DMS79 (cell line): ENCODE measurements at regions not wholly inside any gene's neighbourhood (a gene's known extent, or its start where the extent isn't known, plus 50 kb on each side); places are given as distances from the start of the nearest gene placed in this dataset.

Experiments used
- DNase-seq: peaks from one replicate; lab custom pipeline; 2025; lab: John Stamatoyannopoulos, UW

DNA sequence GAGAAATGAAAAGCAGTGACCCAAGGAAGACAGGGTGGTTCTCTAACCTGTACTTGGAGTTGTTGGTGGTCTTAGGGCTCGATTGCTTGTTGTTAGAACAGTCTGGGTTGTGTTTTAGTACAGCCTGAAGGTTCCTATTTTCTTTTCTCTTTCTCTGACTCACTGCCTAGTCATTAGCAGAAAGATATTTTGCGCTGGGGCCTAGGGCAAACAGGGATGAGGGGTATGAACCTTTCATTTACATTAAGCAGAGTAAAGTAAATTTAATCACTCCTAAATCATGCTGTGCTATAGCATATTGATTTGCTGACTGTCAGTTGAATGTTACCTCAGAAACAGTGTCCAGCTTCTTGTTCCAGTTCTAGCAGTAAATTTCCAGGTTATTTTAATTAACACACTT lies 197.2 kb downstream of the RWDD3 start:
- DNase-seq, result no peak

DNA sequence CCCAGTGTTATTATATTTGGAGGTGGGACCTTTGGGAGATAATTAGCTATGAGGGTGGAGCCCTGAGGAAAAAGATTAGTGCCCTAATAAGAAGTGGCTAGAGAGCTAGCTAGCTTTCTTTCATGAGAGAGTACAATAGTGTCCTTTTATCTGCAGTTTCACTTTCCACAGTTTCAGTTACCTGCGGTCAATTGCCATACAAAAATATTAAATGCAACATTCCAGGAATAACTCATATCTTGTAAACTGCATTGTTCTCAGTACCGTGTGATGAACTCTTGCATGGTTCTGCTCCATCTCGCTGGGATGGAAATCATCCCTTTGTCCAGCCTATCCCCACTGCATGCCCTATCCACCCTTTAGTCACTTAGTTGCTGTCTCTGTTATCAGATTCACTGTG lies 201.6 kb downstream of the RWDD3 start:
- no peak for DNase-seq

DNA sequence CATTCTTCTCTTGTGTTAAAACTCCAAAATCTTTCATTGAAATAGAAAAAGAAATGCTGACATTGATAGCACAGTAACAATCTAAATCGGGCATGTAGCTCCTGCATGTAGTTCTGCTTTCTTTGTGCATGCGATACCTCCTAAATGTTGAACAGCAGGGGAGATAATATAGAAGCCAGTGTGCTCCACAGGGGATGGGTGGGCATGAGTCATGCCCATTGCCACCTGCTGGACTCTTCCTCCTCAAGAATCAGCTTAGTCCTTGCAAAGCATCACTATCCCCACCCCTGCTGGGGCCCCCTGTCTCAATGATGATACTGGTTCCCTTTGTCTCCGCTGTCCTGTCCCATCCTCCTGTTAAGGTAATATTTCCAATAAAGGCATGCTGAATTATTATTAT lies 203.0 kb downstream of the RWDD3 start:
- DNase-seq, result no peak

DNA sequence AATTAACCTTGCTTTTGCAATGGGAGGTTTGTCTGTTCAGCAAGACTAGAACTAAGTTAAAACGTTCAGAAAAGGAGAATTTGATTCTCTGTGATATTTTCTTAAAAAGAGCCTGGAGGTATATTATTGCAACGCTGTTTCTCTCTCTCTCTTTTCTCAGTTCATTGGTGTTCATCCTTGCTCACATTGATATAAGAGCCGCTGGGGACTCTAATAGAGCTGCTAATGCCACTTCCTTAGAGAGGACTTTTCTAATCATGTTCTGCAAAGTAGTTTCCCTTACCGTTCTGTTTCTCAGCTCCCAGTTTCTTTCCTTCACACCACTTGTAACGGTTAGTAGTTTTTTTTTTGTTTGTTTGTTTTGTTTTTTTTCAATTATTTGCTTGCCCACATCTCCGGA lies 203.8 kb downstream of the RWDD3 start:
- DNase-seq, result no peak

DNA sequence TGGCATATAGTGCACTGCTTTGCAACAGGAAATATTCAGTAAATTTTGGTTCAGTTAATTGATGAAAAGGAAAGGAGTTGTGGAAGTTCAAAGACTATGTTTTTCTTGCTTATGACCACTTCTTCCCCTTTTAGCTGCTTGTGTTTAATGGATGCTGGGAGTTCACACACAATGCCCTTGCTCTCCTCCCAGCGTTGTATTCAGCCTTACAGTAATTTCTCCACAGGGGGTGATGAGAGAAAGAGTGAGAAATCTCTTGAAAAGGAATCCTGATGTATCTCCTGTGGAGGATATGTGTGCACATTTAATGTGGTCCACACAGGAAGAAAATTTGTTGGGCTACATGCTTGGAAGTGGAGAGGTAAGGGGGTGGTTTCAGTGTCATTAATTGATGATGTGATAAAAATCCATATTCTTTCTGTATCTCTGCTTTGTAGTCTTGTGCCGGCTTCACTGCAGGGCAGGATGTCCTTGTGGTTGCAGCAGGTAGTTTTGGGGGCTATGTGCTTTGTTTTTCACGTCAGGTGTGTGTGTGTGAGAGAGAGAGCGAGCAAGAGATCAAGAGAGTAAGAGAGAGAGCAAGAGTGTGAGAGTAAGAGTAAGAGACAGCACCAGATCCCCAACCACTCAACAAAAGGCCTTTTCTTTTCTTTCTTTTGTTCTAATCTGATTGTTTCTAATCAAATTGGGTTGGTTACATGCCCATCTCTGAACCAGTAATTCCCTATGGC lies 204.4 kb downstream of the RWDD3 start:
- DNase-seq, result no peak

DNA sequence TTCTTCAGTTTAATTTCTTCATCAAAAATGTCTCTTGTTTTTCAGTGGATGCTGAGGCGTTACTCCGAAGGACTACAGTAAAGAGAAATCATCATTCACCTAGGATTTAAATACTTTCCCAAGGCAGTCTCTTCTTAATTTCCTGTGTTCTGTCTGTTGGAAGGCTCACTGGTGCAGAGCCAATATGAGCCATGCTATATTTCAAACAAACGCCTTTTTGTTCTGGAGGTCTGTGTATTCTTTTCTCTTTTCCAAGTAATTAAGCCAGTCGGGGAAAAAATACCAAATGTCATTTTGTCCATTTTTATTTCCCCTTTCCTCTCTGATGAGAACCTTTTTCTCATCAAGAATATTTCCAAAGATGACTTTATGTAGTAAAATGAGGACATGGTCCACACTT lies 206.5 kb downstream of the RWDD3 start:
- no peak for DNase-seq

DNA sequence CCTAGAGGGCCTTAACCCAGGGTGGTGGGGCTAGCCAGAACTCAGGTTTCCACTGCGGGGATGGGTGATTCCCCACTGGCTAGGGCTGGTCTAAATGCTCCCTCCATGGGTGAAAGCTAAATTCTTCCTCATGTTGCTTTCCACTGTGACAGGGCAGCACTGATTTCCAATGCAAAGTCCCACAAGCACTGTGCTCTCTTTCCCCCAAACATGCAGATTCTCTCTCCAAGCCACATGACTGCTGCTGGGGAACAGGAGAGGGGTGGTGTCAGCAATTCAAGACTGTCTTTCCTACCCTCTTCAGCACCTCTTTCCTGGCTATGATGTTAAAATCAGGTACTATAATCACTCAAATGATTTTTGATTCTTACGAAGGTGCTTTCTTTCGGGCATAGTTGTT lies 215.5 kb downstream of the RWDD3 start:
- no peak for DNase-seq

DNA sequence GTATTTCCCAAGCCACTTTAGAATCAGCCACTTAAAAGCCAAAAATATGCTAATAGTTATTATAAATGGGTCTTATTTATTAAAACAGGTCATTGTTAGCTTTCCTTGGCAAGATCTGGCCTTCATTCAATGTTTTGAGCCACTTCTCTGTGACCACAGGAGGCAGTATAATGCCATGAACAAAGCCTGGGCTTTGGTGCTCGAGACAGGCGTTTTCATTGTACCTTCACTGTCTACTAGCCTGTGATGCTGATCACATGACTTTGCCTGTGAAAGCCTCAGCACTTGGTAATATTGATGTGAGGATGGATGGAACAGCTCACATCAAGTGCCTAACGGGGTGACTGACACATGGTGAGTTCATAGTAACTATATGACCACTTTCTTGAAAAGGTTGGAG lies 217.0 kb downstream of the RWDD3 start:
- DNase-seq, result no peak

DNA sequence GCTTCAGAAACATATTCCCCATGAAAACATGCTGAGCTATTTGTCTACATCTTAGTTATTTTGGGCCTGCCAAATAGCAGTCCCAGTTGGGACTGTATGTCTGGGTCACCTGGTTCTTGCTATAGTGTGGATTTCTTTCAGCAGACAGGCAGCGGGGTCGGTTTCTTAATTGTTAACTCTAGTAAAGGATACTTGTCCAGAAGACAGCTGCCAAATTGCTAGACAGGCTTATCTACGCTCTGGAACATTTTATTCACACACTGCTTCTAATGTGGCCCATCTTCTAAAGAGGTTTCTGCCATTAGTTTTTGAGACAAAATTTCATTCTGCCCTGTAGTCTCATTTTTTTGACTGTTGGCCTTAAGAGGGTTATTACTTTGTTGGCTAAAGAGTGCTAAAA lies 217.9 kb downstream of the RWDD3 start:
- DNase-seq, result no peak

DNA sequence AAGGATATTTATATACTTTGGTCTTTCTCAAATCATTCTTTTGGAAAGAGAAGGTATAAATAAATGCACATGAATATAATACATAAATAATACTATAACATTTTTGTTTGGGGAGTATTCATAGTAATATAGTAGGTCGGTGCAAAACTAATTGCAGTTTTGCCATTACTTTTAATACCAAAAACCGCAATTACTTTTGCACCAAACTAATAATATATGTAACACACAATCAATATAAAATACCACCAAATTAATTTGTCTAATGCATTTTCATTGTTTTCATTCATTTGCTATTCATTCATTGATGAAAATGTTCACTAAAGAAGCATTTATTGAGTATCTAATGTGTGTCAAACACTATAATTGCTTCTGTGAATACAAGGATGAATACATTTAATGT lies 219.0 kb downstream of the RWDD3 start:
- DNase-seq, result no peak

DNA sequence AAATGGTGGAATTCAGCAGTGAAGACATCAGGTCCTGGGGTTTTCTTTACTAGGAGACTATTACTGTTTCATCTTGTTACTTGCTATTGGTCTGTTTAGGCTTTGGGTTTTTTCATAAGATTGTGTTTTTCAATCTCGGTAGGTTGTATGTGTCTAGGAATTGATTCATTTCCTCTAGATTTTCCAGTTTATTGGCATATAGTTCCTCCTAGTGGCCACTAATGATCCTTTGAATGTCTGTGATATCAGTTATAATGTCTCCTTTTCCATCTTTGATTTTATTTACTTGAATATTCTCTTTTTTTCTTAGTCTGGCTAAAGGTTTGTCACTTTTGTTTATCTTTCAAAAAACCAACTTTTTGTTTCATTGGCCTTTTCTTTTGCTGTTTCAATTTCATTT lies 233.0 kb downstream of the RWDD3 start:
- no peak for DNase-seq

DNA sequence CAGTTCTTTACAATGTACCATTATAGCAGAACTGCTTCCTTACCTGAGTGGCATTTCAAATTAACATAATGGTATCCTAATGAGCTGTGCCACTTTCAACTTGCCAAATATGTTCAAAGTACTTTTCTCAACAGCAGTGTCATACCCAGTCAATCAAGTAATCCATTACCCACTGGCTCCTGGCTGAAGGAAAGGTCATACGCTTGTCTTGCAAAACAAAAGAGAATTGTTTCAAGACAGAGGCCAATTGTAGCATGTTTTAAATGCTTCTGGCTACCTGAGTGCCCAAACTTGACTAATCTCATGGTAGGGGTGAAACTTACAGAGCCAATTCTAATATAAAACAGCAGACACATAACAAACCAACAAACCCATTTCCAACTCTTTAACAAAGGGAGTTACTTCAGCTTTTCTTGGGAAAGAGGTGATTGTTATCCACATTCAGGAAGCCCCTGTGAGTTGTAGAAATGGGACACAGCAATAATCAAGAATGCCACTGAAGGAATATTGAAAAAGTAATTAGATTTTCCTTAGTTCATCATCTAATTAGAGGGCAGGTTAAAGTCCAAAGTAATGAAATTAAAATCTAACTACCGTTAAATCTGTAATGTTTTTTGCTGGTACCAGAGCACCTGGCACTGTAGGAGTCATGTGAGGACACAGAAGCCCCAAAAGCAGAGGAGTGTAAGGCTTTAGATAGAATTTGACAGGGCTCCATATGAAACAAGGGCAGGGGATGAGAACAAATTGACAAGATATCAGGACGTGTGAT lies 241.9 kb downstream of the RWDD3 start:
- no peak for DNase-seq

DNA sequence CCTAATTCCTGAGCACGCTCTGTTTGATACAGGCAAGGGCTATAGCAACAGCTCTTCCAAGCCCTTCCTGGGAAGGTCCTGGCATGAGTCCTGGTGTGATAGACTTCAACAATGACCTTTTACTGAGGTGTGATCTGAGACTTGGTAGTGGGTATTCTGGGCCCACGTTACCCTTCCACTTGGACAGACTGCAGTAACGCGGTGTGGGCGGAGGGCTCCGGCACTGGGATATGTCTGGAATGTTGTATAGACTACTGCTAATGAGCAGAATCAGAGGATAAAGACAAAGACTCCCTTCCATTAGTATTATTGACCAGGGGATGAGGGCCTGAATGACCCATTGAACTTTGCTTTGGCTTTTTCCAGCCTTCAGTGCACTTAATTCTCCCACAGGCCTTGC lies 262.3 kb downstream of the RWDD3 start:
- no peak for DNase-seq

DNA sequence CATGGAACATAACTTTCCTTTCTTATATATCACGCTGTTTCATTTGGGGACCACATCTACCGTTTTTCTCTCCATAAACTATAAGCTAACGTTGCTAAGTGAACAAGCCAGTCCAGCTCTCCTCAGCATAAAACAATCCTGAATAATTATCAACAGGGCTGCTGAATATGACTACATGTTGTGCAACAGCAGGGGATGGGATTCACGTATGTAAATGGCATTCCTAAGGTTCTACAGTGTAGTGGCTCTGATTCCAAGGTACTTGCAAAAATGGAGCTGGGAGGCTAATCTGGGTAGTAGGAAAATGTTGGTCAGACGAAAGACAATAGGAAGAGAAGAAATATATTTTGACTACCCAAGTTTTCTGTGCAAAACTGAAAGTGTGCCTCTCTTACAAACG lies 262.8 kb downstream of the RWDD3 start:
- no peak for DNase-seq

DNA sequence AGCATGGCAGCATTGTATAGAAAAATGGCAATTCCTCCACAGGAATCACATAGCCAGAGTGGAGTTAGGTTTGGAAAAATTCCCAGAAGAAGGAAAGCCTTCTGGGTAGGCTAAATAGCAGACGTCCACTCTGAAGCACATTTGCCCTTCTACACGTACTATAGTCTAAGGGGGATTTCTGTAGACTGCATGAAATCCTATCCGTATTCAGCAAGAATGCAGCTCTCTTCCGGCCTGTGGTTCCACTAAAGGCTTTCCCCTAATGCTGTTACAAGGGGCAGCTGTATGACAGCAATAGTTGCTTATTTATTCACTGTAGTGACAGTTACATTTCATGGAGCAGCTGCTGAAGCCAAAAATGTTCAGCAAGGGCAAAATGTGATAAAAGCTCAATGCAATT lies 263.6 kb downstream of the RWDD3 start:
- no peak for DNase-seq

DNA sequence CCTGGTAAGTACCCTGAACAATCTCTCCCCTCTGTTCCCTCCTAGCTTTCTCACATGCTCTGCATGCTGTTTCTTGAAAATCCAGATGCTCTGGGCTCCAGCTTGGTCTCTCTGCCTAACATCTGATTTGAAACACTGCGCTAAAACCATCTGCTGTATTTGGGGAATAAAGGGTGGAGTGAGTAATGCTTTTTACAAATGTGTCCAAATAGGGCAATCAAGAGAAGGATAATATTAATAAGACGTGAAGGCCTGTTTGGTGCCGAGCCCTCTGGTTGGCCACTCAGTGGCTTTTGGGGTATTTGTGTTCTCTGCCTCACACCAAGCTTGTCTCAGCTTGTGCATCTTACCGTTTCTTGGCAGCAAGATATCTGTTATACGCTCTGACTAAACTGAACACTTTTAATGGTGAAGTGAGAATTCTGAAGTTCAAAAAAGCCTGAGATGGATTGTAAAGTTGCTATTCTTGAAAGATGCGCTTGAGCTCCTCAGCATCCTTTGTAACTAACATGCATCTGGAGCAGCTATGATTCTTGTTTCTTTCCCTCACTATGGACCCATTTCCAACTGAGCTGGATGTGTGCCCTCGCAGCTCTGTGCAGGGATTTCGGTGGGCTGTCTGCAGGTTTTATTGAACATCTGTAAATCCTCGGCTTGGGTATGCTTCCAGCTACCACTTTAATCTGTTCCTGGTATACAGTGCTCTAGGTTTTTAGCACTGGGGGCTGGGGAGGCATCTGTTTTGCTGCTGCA lies 269.4 kb downstream of the RWDD3 start:
- DNase-seq, result no peak

DNA sequence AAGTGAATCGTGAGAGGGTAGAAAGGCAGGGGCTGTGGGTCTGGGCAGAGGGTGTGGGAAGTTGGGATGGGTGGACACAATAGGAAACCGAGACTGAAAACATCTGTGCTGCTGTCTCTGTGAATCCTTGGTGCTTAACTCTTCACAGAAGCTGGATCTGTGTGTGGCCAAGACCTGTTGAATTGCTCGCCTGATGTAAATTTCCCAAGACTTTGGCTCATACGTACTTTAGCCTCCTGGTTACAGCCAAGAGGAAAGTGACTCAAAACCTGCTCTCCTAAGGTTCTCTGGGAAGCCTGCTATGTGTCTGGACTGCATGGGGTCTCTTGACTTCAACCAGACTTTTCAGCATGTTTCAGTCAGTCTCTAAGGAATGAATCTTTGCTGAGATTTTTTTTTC lies 270.3 kb downstream of the RWDD3 start:
- DNase-seq, result no peak

DNA sequence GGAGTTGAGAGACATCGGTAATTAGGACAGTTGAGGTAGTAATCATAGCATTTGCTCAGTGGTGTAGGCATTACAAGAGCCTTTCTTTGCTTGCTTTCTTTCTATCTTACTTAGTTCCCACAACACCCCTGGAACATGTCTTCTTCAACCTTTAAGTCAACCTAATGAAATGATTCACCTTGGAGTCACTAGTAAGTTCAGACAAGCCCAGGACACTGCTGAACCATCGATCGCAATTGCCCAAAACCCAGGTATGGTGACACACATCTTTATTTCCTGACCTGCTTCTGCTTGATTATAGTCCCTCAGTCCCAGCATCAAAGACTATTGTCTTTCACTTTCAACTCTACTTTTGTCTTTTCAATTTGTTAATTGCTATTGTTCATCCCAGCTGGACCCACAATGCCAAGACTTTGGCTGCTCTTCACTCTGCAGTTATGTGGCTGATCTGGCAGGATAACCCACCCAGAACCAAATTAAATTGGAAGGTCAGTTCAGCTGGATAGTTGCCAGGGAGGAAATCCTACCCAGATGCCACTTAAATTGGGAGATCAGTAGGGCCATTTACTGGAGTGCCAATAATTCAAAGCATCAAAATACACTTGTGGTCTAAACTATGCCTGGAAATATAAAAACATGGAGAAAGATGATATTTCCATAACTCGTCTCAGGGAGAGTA lies 272.9 kb downstream of the RWDD3 start:
- DNase-seq, result no peak

DNA sequence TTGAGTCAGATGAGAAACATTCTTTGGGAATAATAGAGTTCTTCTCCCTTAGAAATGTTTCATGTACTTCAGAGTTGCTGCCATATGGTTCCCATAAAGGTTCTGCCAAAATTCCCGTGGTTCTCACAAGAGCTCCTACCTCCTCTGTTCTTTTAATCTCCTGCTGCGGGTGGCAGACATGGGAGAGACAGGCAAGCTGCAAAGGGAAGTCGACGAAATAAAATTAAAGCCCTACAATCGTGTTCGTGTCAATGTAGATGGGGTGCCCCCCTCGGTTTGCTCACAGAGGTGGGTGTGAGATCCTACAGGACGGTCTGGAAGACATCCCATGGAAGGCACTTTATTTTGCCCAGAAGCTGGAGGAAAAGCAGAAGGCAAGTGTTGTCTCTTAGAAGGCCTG lies 276.0 kb downstream of the RWDD3 start:
- no peak for DNase-seq

DNA sequence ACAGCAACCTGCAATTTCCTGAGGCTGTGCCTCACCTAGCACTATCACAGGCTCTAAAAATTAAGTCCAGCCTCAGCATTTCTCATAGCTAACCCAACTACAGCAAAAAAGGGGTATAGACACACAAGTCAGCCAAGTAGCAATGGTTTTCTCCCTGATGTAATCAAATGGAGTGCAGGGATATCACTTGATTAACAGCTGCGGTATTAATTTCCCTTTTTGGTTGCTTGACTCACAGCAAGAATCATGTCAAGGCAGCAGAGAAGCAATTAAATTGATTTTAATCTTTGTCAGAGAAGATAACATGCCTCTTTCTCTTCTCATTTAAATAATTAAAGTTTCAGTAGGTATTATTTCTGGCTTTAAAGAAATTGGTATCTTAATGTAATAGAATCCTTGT lies 278.9 kb downstream of the RWDD3 start:
- DNase-seq, result no peak

DNA sequence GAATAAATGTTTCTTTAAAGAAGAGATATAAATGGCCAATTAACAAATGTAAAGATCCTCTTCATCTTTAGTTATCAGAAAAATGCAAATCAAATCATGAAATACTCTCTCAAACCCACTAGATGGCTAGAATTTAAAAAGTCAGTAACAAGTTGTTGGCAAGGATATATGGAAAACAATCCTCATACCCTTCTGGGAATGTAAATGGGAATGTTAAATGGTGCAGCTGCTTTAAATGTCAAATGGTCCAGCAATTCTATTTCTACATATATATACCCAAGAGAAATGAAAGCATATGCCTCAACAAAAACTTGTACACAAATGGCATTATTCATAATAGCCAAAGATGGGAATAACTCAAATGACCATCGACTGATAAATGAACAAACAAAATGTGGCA lies 283.5 kb downstream of the RWDD3 start:
- DNase-seq, result no peak

DNA sequence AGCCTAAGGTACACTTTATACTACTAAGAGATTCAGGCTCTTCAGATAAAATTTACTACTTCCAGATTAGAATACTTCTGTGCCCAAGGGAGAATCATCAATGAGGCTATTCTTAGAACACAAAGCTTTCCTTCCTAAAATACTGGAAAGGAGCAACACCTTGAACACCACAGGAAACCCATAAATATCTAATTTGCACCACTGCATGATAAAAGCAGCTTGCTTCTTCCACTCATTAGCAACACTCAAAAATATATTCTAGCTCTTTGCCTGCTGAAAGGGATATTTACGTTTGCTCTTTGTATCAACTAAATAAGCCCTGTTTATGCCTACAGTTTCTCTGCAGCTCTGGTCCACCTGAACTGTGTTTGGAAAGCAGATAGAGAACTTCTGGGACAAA lies 284.3 kb downstream of the RWDD3 start:
- no peak for DNase-seq

DNA sequence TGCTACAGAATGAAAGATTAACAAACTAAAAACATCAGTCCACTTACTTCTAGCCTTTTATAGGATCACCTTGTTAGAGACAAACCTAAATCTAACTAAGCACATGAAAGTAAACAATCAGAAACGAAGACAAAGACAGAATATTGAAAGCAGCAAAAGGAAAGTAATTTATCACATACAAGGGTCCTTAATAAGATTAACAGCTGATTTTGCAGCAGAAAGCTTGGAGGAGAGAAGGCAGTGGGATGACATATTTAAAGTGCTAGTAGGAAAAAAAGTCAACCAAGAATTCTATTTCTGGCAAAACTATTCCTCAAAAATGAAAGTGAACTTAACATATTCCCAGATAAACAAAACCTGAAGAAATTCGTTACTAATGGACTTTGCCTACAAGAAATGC lies 286.4 kb downstream of the RWDD3 start:
- DNase-seq, result no peak
